ENCODE measurements at regions not wholly inside any gene's neighbourhood (a gene's known extent, or its start where the extent isn't known, plus 50 kb on each side); places are given as distances from the start of the nearest gene placed in this dataset.

GRCh38 chr3:117404730-117405129 lies 695.2 kb downstream of the TUSC7 start:
- DNase-seq: no peak
- Mint-ChIP-seq H3K36me3 (ENCODE audit: low read depth) (peaks cover 4% of the 10 kb centered on the region; the same call in 1 of the 2 replicates), H3K4me3 (no peak overlapping the region), H3K27ac (no peak overlapping the region), H3K9me3 (peaks cover 30% of the 10 kb centered on the region), H3K27me3 (ENCODE audit: insufficient read depth) (peaks cover 3% of the 10 kb centered on the region; the same call in 1 of the 2 replicates), H3K4me1 (ENCODE audit: low read depth) (no peaks in the 10 kb centered on the region)
- no peak for TF ChIP-seq CTCF (IDR thresholded peaks at IDR 0.05)

GRCh38 chr3:117405359-117405758 lies 695.8 kb downstream of the TUSC7 start:
- H3K4me1 Mint-ChIP-seq (ENCODE audit: low read depth): no peaks in the 10 kb centered on the region
- peaks cover 3% of the 10 kb centered on the region; the same call in 1 of the 2 replicates for H3K27me3 Mint-ChIP-seq (ENCODE audit: insufficient read depth)
- no peak for DNase-seq
- no peaks in the 10 kb centered on the region for H3K36me3 Mint-ChIP-seq (ENCODE audit: low read depth)
- H3K27ac Mint-ChIP-seq: no peak overlapping the region
- H3K9me3 Mint-ChIP-seq: peaks cover 26% of the 10 kb centered on the region
- no peak overlapping the region for H3K4me3 Mint-ChIP-seq
- no peak for TF ChIP-seq CTCF (IDR thresholded peaks at IDR 0.05)

GRCh38 chr3:117407317-117407716 lies 697.7 kb downstream of the TUSC7 start:
- peak; percentile 35; the same call in 1 of the 2 replicates for TF ChIP-seq CTCF (IDR thresholded peaks at IDR 0.05)
- peaks cover 3% of the 10 kb centered on the region; the same call in 1 of the 2 replicates for H3K27me3 Mint-ChIP-seq (ENCODE audit: insufficient read depth)
- H3K27ac Mint-ChIP-seq: no peak overlapping the region
- no peak overlapping the region for H3K4me3 Mint-ChIP-seq
- H3K9me3 Mint-ChIP-seq: peaks cover 16% of the 10 kb centered on the region
- no peak for DNase-seq
- no peaks in the 10 kb centered on the region for H3K4me1 Mint-ChIP-seq (ENCODE audit: low read depth)
- no peaks in the 10 kb centered on the region for H3K36me3 Mint-ChIP-seq (ENCODE audit: low read depth)

DNA sequence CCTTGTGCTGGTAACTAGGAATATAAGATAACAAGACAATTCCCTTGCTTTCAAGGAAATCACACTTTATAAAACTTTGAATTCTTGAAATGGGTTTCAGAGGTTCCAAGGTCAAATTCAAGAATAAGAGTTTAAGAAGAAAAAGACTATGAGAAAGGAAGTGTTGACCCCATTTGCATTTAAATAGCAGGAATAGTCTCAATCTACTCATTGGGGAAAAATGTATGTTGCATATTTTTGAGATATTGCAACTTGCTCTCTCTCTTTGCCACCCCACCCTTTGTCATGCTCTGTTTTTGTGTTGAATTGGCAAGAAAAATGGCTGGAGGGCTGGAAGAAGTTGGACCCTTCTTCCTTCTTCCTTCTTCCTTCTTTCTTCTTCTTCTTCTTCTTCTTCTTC lies 699.2 kb downstream of the TUSC7 start:
- TF ChIP-seq CTCF (IDR thresholded peaks at IDR 0.05): no peak
- no peaks in the 10 kb centered on the region for H3K4me1 Mint-ChIP-seq (ENCODE audit: low read depth)
- peaks cover 25% of the 10 kb centered on the region for H3K9me3 Mint-ChIP-seq
- no peak overlapping the region for H3K27ac Mint-ChIP-seq
- peaks cover 3% of the 10 kb centered on the region; the same call in 1 of the 2 replicates for H3K27me3 Mint-ChIP-seq (ENCODE audit: insufficient read depth)
- DNase-seq: no peak
- H3K4me3 Mint-ChIP-seq: no peak overlapping the region
- H3K36me3 Mint-ChIP-seq (ENCODE audit: low read depth): no peaks in the 10 kb centered on the region

DNA sequence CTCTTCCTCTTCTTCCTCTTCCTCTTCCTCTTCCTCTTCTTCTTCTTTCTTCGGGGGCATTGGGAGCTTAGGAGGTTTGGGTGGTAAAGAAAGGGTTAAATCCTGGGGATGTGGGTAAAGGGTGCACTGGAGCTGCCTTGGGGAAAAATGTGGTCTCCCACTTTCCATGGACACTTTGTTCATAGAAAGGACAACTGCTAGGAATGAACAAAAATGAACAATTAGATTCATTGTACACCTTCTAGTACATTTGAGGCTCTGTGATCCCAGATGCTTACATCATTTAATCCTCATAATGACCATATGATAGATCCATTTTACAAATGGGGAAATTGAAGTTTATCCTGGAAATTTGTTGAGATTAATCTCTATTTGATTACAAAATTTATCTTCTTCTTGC lies 699.7 kb downstream of the TUSC7 start:
- H3K4me1 Mint-ChIP-seq (ENCODE audit: low read depth): no peaks in the 10 kb centered on the region
- no peak for TF ChIP-seq CTCF (IDR thresholded peaks at IDR 0.05)
- no peaks in the 10 kb centered on the region for H3K36me3 Mint-ChIP-seq (ENCODE audit: low read depth)
- no peak for DNase-seq
- no peak overlapping the region for H3K27ac Mint-ChIP-seq
- no peak overlapping the region for H3K4me3 Mint-ChIP-seq
- H3K9me3 Mint-ChIP-seq: peaks cover 27% of the 10 kb centered on the region
- H3K27me3 Mint-ChIP-seq (ENCODE audit: insufficient read depth): peaks cover 3% of the 10 kb centered on the region
